WERI-Rb-1 (cell line): ENCODE measurements at regions not wholly inside any gene's neighbourhood (a gene's known extent, or its start where the extent isn't known, plus 50 kb on each side); places are given as distances from the start of the nearest gene placed in this dataset.

Experiments
- DNase-seq: peaks from one replicate; pipeline ENCODE4 v3.0.0-alpha.2; 2020
- H3K27ac ChIP-seq: fragments of 250-450 bp; sonication (Bioruptor Pico); 2 replicates; pipeline ENCODE4 v1.5.1; 2020; ENCODE audit warnings: mild to moderate bottlenecking, moderate library complexity
- H3K27me3 ChIP-seq: fragments of 250-450 bp; sonication (Bioruptor Pico); 2 replicates; pipeline ENCODE4 v1.5.1; 2021; ENCODE audit warnings: mild to moderate bottlenecking, low read depth, moderate library complexity; ENCODE audit not compliant: insufficient read depth, severe bottlenecking
- H3K36me3 ChIP-seq: fragments of 250-450 bp; sonication (Bioruptor Pico); 2 replicates; pipeline ENCODE4 v1.5.1; 2020; ENCODE audit warnings: mild to moderate bottlenecking, moderate library complexity
- H3K4me3 ChIP-seq: 2 replicates; pipeline ENCODE4 v1.5.1; 2011; ENCODE audit warnings: low read depth, mild to moderate bottlenecking, control low read depth, low read length
- H3K9me3 ChIP-seq: fragments of 250-450 bp; sonication (Bioruptor Pico); 2 replicates; pipeline ENCODE4 v1.5.1; 2021; ENCODE audit warnings: mild to moderate bottlenecking, moderate library complexity; ENCODE audit not compliant: severe bottlenecking
- TF ChIP-seq, protein P1 (sequence below): IDR thresholded peaks from 2 replicates; pipeline ENCODE4 v1.5.1; 2011; ENCODE audit warnings: low read depth, mild to moderate bottlenecking, control low read depth, inconsistent platforms, low read length

- Histone ChIP-seq H3K27ac (no peak overlapping the region), H3K36me3 (no peaks in the 10 kb centered on the region), H3K9me3 (no peaks in the 10 kb centered on the region), H3K27me3 (peaks cover 29% of the 10 kb centered on the region), H3K4me3 (no peak overlapping the region)
- no peak for DNase-seq
- TF ChIP-seq, protein P1, sequence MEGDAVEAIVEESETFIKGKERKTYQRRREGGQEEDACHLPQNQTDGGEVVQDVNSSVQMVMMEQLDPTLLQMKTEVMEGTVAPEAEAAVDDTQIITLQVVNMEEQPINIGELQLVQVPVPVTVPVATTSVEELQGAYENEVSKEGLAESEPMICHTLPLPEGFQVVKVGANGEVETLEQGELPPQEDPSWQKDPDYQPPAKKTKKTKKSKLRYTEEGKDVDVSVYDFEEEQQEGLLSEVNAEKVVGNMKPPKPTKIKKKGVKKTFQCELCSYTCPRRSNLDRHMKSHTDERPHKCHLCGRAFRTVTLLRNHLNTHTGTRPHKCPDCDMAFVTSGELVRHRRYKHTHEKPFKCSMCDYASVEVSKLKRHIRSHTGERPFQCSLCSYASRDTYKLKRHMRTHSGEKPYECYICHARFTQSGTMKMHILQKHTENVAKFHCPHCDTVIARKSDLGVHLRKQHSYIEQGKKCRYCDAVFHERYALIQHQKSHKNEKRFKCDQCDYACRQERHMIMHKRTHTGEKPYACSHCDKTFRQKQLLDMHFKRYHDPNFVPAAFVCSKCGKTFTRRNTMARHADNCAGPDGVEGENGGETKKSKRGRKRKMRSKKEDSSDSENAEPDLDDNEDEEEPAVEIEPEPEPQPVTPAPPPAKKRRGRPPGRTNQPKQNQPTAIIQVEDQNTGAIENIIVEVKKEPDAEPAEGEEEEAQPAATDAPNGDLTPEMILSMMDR, result no peak
These were observed 557.7 kb downstream of the FSCB start for GRCh38 chr14:43949400-43949799.

- DNase-seq, result no peak
- Histone ChIP-seq H3K27me3 (peaks cover 44% of the 10 kb centered on the region), H3K9me3 (no peaks in the 10 kb centered on the region), H3K4me3 (no peak overlapping the region), H3K36me3 (no peaks in the 10 kb centered on the region), H3K27ac (no peak overlapping the region)
- TF ChIP-seq, protein P1, result no peak
These were observed 567.2 kb downstream of the FSCB start for GRCh38 chr14:43939836-43940235.

GRCh38 chr14:43938588-43939281 is 568.3 kb downstream of the FSCB start:
- no peaks in the 10 kb centered on the region for H3K9me3 ChIP-seq
- H3K27me3 ChIP-seq, result peaks cover 43% of the 10 kb centered on the region
- TF ChIP-seq, protein P1, result no peak
- no peaks in the 10 kb centered on the region for H3K36me3 ChIP-seq
- DNase-seq, result no peak
- H3K4me3 ChIP-seq, result no peak overlapping the region
- H3K27ac ChIP-seq, result no peak overlapping the region

DNA sequence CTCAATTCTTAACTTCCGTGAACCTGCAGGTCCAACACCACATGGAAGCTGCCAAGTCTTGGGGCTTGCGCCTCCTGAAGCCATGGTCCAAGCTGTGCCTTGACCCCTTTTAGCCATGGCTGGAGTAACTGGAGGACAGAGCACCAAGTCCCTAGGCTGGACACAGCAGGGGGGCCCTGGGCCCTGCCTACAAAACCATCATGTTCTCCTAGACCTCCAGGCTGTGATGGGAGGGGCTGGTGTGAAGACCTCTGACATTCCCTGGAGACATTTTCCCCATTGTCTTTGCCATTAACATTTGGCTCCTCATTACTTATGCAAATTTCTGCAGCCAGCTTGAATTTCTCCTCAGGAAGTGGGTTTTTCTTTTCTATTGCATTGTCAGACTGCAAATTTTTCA is 570.1 kb downstream of the FSCB start:
- DNase-seq, result no peak
- TF ChIP-seq, protein P1, result no peak
- H3K27ac ChIP-seq, result no peak overlapping the region
- H3K36me3 ChIP-seq, result no peaks in the 10 kb centered on the region
- H3K9me3 ChIP-seq, result no peaks in the 10 kb centered on the region
- no peak overlapping the region for H3K4me3 ChIP-seq
- peaks cover 33% of the 10 kb centered on the region for H3K27me3 ChIP-seq

GRCh38 chr14:43934102-43934501 is 573.0 kb downstream of the FSCB start:
- DNase-seq, result no peak
- H3K27me3 ChIP-seq, result peaks cover 19% of the 10 kb centered on the region
- H3K36me3 ChIP-seq, result no peaks in the 10 kb centered on the region
- no peak overlapping the region for H3K27ac ChIP-seq
- no peak overlapping the region for H3K4me3 ChIP-seq
- H3K9me3 ChIP-seq, result no peaks in the 10 kb centered on the region
- TF ChIP-seq, protein P1, result no peak

DNA sequence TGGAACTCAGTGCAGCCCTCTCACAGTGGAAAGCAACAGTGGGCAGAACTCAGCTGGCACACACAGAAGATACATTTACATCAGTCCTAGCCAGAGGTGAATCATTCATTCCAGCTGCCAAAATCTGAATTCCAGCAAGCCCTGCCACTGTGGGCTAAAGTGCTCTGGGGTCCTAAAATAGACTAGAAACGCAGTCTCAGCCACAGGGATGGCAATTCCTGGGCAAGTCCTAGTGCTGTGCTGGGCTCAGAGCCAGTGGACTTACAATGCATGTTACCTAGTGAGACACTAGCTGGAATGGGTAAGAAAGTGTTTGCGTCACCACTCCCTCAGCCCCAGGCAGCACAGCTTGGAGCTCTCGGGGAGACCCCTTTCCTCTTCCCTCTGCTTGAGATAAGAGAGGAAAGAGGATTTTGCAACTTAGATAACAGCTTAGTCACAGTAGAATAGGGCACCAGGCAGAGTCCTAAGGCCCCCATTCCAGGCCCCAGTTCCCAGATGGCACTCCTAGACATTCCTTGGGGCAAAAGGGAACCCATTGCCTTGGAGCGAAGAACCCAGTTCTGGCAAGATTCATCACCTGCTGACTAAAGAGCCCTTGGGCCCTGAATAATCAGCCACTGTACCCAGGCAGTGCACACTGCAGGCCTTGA is 592.9 kb downstream of the FSCB start:
- no peaks in the 10 kb centered on the region for H3K36me3 ChIP-seq
- TF ChIP-seq, protein P1, result no peak
- no peaks in the 10 kb centered on the region for H3K9me3 ChIP-seq
- no peak overlapping the region for H3K27ac ChIP-seq
- H3K27me3 ChIP-seq, result peaks cover 16% of the 10 kb centered on the region
- DNase-seq, result no peak
- H3K4me3 ChIP-seq, result no peak overlapping the region
